ENCODE measurements at regions not wholly inside any gene's neighbourhood (a gene's known extent, or its start where the extent isn't known, plus 50 kb on each side); places are given as distances from the start of the nearest gene placed in this dataset.

DNA sequence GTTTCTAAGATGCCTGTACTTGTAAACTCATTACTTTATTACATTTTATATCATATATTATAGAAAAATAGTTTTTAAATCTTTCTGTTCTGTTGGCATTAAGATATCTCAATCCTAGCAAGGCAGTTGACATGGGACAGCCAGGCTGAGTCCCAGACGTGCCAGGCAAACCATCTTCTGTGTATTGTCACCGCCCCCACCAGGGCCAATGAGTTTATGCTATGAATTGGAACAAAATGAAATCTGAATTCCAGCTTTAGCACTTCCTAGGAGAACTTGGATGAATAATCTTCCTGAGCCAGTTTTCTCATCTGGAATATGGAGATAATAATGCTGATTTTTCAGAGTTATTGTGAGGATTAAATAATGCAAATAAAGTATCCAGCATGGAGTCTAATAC is 79.9 kb upstream of the GSX1 start:
- H3K9me3 ChIP-seq (ENCODE audit: control insufficient read depth, insufficient read depth, low read length): no peaks in the 10 kb centered on the region
- H3K4me3 ChIP-seq (ENCODE audit: low read length): no peak overlapping the region
- no CpG with 5 or more reads among the region's 2 CpGs for WGBS (ENCODE audit: insufficient coverage, insufficient read length)
- H3K27me3 ChIP-seq (ENCODE audit: control insufficient read depth, insufficient read depth, low read length): no peaks in the 10 kb centered on the region
- no peaks in the 10 kb centered on the region for H3K36me3 ChIP-seq (ENCODE audit: control insufficient read depth, insufficient read depth, low read length)
- DNase-seq (ENCODE audit: low read depth, low spot score): no peak
- H3K27ac ChIP-seq (ENCODE audit: low read length): no peak overlapping the region
- H3K4me1 ChIP-seq (ENCODE audit: control insufficient read depth, insufficient read depth, low read length): 0 out of 2 replicates have a peak, but pooled peaks cover 2% of the 10 kb centered on the region

DNA sequence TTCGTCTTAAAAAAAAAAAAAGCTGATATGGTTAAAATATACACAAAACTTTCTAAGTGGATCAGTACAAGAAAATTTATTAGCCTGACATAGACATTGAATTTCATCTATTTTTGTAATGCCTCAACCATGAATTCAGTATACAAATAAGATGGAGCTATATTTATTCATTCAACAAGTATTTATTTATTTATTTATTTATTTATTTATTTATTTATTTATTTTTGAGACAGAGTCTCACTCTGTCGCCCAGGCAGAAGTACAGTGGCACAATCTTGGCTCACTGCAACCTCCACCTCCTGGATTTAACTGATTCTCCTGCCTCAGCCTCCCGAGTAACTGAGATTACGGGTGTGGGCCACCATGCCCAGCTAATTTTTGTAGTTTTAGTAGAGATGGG is 78.5 kb upstream of the GSX1 start:
- Histone ChIP-seq H3K4me1 (ENCODE audit: control insufficient read depth, insufficient read depth, low read length) (no peaks in the 10 kb centered on the region), H3K27ac (ENCODE audit: low read length) (no peak overlapping the region), H3K36me3 (ENCODE audit: control insufficient read depth, insufficient read depth, low read length) (no peaks in the 10 kb centered on the region), H3K4me3 (ENCODE audit: low read length) (no peak overlapping the region), H3K27me3 (ENCODE audit: control insufficient read depth, insufficient read depth, low read length) (no peaks in the 10 kb centered on the region), H3K9me3 (ENCODE audit: control insufficient read depth, insufficient read depth, low read length) (no peaks in the 10 kb centered on the region)
- no peak for DNase-seq (ENCODE audit: low read depth, low spot score)
- WGBS (ENCODE audit: insufficient coverage, insufficient read length): no CpG with 5 or more reads among the region's 4 CpGs

- Histone ChIP-seq H3K36me3 (ENCODE audit: control insufficient read depth, insufficient read depth, low read length) (no peaks in the 10 kb centered on the region), H3K4me1 (ENCODE audit: control insufficient read depth, insufficient read depth, low read length) (no peaks in the 10 kb centered on the region), H3K27ac (ENCODE audit: low read length) (no peak overlapping the region), H3K4me3 (ENCODE audit: low read length) (no peak overlapping the region), H3K27me3 (ENCODE audit: control insufficient read depth, insufficient read depth, low read length) (no peaks in the 10 kb centered on the region), H3K9me3 (ENCODE audit: control insufficient read depth, insufficient read depth, low read length) (no peaks in the 10 kb centered on the region)
- no CpG with 5 or more reads among the region's 2 CpGs for WGBS (ENCODE audit: insufficient coverage, insufficient read length)
- no peak for DNase-seq (ENCODE audit: low read depth, low spot score)
Measured at GRCh38 chr13:27721681-27722080, 70.6 kb upstream of the GSX1 start.

DNA sequence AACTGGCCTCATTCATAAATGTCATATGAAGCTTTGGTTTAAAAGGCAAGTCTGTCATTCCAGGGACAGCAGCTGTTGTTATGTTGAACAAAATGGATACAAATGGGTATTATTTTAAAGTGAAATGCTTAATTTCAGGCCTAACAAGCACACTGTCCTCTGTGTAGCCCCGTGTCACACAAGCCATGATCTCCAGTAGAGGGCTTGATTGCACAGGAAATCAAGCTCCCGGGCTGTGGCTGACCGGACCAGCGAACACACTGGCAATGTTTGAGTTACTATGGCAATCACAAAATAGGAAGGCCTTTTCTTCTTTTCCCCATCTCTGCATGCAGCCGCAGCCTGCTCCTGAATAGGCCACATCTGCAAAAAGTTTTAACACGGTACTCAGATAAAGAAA is 64.0 kb upstream of the GSX1 start:
- DNase-seq (ENCODE audit: low read depth, low spot score): peak; percentile 13
- H3K4me3 ChIP-seq (ENCODE audit: low read length): no peak overlapping the region
- no peaks in the 10 kb centered on the region; the same call in 1 of the 2 replicates for H3K9me3 ChIP-seq (ENCODE audit: control insufficient read depth, insufficient read depth, low read length)
- no peaks in the 10 kb centered on the region for H3K36me3 ChIP-seq (ENCODE audit: control insufficient read depth, insufficient read depth, low read length)
- H3K27ac ChIP-seq (ENCODE audit: low read length): no peak overlapping the region
- no peaks in the 10 kb centered on the region for H3K27me3 ChIP-seq (ENCODE audit: control insufficient read depth, insufficient read depth, low read length)
- WGBS (ENCODE audit: insufficient coverage, insufficient read length): no CpG with 5 or more reads among the region's 6 CpGs
- H3K4me1 ChIP-seq (ENCODE audit: control insufficient read depth, insufficient read depth, low read length): no peaks in the 10 kb centered on the region

DNA sequence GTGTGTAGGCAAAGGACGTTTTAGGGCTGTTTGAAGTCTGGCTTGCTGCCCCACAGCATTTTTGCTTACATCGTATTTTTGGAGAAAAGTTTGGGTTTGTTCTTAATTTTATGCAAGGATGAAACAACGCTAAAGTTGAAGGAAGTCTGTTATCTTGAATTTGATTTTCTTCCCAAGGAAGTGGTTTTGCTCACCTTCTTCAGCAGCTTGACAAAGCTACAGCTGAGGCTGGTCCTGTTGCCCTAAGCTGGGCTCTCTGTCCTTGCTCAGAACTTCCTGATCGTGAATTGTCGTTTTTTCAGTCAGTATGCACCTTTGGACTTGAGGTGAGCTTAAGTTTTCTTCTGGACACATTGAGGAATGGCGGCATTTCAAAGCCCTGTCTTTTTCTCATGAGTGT is 62.1 kb upstream of the GSX1 start:
- no CpG with 5 or more reads among the region's 6 CpGs for whole genome bisulfite sequencing (ENCODE audit: insufficient coverage, insufficient read length)
- H3K4me1 ChIP-seq (ENCODE audit: control insufficient read depth, insufficient read depth, low read length): no peaks in the 10 kb centered on the region
- no peak overlapping the region for H3K27ac ChIP-seq (ENCODE audit: low read length)
- H3K4me3 ChIP-seq (ENCODE audit: low read length): no peak overlapping the region
- H3K36me3 ChIP-seq (ENCODE audit: control insufficient read depth, insufficient read depth, low read length): no peaks in the 10 kb centered on the region
- no peak for DNase-seq (ENCODE audit: low read depth, low spot score)
- H3K9me3 ChIP-seq (ENCODE audit: control insufficient read depth, insufficient read depth, low read length): no peaks in the 10 kb centered on the region; the same call in 1 of the 2 replicates
- H3K27me3 ChIP-seq (ENCODE audit: control insufficient read depth, insufficient read depth, low read length): no peaks in the 10 kb centered on the region
